ENCODE measurements at regions not wholly inside any gene's neighbourhood (a gene's known extent, or its start where the extent isn't known, plus 50 kb on each side); places are given as distances from the start of the nearest gene placed in this dataset.

GRCh38 chr17:53942436-53942835, 119.7 kb downstream of the KIF2B start (continued):
- TF ChIP-seq TAF1 (IDR thresholded peaks at IDR 0.05; ENCODE audit: low read depth): no peak

DNA sequence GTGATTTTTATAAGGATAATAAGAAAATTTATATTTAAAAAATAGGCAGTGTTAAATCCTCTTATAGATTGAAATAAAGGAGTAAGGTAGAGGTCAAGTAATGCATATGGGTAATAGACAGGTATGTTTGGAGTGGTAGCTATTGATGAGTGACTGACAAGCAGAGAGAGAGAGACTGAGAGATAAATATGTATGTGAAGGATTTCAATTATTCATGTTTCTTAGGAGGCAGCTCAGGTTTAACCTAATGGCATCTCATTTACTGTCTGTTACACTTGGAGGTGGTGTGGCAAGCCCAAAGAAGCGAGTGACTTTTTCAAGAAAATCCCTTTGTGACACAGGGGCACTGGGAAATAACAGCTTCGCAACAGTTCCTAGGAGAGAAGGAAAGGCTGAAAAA, 120.2 kb downstream of the KIF2B start:
- no peaks in the 10 kb centered on the region for H3K79me2 ChIP-seq (replicated peaks; ENCODE audit: insufficient read depth, low read length)
- no peaks in the 10 kb centered on the region for H3K9me3 ChIP-seq (ENCODE audit: low read length)
- no peaks in the 10 kb centered on the region for H3F3A ChIP-seq (ENCODE audit: insufficient read depth, low read length, poor library complexity, severe bottlenecking)
- peak overlapping the region; percentile 15 for H3K4me3 ChIP-seq (ENCODE audit: low read length)
- H3K27me3 ChIP-seq (ENCODE audit: insufficient read depth, low read depth, low read length): no peaks in the 10 kb centered on the region
- H3K9ac ChIP-seq (ENCODE audit: low read length): no peak overlapping the region
- no peak for TF ChIP-seq TAF1 (IDR thresholded peaks at IDR 0.05; ENCODE audit: low read depth)
- TF ChIP-seq POLR2AphosphoS5 (IDR thresholded peaks at IDR 0.05): peak; percentile 37
- no peak for TF ChIP-seq CTCF (IDR thresholded peaks at IDR 0.05; ENCODE audit: poor library complexity, severe bottlenecking)
- no peak for TF ChIP-seq EZH2 (IDR thresholded peaks at IDR 0.05; ENCODE audit: borderline replicate concordance, insufficient read depth, low read length, poor library complexity, severe bottlenecking)
- TF ChIP-seq EP300 (conservative IDR thresholded peaks at IDR 0.05; ENCODE audit: poor library complexity, severe bottlenecking): peak; percentile 84
- TF ChIP-seq RAD21 (conservative IDR thresholded peaks at IDR 0.05): peak; percentile 16
- TF ChIP-seq, protein P1, sequence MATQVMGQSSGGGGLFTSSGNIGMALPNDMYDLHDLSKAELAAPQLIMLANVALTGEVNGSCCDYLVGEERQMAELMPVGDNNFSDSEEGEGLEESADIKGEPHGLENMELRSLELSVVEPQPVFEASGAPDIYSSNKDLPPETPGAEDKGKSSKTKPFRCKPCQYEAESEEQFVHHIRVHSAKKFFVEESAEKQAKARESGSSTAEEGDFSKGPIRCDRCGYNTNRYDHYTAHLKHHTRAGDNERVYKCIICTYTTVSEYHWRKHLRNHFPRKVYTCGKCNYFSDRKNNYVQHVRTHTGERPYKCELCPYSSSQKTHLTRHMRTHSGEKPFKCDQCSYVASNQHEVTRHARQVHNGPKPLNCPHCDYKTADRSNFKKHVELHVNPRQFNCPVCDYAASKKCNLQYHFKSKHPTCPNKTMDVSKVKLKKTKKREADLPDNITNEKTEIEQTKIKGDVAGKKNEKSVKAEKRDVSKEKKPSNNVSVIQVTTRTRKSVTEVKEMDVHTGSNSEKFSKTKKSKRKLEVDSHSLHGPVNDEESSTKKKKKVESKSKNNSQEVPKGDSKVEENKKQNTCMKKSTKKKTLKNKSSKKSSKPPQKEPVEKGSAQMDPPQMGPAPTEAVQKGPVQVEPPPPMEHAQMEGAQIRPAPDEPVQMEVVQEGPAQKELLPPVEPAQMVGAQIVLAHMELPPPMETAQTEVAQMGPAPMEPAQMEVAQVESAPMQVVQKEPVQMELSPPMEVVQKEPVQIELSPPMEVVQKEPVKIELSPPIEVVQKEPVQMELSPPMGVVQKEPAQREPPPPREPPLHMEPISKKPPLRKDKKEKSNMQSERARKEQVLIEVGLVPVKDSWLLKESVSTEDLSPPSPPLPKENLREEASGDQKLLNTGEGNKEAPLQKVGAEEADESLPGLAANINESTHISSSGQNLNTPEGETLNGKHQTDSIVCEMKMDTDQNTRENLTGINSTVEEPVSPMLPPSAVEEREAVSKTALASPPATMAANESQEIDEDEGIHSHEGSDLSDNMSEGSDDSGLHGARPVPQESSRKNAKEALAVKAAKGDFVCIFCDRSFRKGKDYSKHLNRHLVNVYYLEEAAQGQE (IDR thresholded peaks at IDR 0.05; ENCODE audit: borderline replicate concordance): no peak
- TF ChIP-seq MXI1 (conservative IDR thresholded peaks at IDR 0.05; ENCODE audit: poor library complexity, severe bottlenecking): no peak
- TF ChIP-seq SMC3 (conservative IDR thresholded peaks at IDR 0.05; ENCODE audit: poor library complexity): no peak
- no peaks in the 10 kb centered on the region for H3K9me2 ChIP-seq (ENCODE audit: insufficient read depth, low read length)
- H3K27ac ChIP-seq (ENCODE audit: low read length): peak overlapping the region; percentile 62
- H3K36me3 ChIP-seq (ENCODE audit: insufficient read depth, low read length): no peaks in the 10 kb centered on the region
- H3K4me2 ChIP-seq (ENCODE audit: low read length): peak overlapping the region; percentile 35
- H4K20me1 ChIP-seq (ENCODE audit: insufficient read depth): no peaks in the 10 kb centered on the region
- H2AFZ ChIP-seq (ENCODE audit: low read depth, low read length): no peak overlapping the region

- Histone ChIP-seq H3K4me3 (ENCODE audit: low read length) (no peak overlapping the region), H3K9me3 (ENCODE audit: low read length) (peaks cover 6% of the 10 kb centered on the region), H3K27me3 (ENCODE audit: insufficient read depth, low read depth, low read length) (no peaks in the 10 kb centered on the region), H4K20me1 (ENCODE audit: insufficient read depth) (no peaks in the 10 kb centered on the region), H3F3A (ENCODE audit: insufficient read depth, low read length, poor library complexity, severe bottlenecking) (no peaks in the 10 kb centered on the region), H3K36me3 (ENCODE audit: insufficient read depth, low read length) (no peaks in the 10 kb centered on the region), H3K4me2 (ENCODE audit: low read length) (no peak overlapping the region), H3K9me2 (ENCODE audit: insufficient read depth, low read length) (no peaks in the 10 kb centered on the region), H3K9ac (ENCODE audit: low read length) (no peak overlapping the region), H2AFZ (ENCODE audit: low read depth, low read length) (no peak overlapping the region), H3K79me2 (replicated peaks; ENCODE audit: insufficient read depth, low read length) (no peaks in the 10 kb centered on the region), H3K27ac (ENCODE audit: low read length) (no peak overlapping the region)
- TF ChIP-seq MXI1 (conservative IDR thresholded peaks at IDR 0.05; ENCODE audit: poor library complexity, severe bottlenecking) (no peak), EP300 (conservative IDR thresholded peaks at IDR 0.05; ENCODE audit: poor library complexity, severe bottlenecking) (no peak), RAD21 (conservative IDR thresholded peaks at IDR 0.05) (no peak)
Measured at GRCh38 chr17:53948323-53948722, 125.6 kb downstream of the KIF2B start.
